LoVo (cell line): ENCODE measurements at regions not wholly inside any gene's neighbourhood (a gene's known extent, or its start where the extent isn't known, plus 50 kb on each side); places are given as distances from the start of the nearest gene placed in this dataset.

Source experiments
- DNase-seq: peaks from one replicate; pipeline ENCODE4 v3.0.0-alpha.2; 2016; ENCODE audit warnings: low spot score

DNA sequence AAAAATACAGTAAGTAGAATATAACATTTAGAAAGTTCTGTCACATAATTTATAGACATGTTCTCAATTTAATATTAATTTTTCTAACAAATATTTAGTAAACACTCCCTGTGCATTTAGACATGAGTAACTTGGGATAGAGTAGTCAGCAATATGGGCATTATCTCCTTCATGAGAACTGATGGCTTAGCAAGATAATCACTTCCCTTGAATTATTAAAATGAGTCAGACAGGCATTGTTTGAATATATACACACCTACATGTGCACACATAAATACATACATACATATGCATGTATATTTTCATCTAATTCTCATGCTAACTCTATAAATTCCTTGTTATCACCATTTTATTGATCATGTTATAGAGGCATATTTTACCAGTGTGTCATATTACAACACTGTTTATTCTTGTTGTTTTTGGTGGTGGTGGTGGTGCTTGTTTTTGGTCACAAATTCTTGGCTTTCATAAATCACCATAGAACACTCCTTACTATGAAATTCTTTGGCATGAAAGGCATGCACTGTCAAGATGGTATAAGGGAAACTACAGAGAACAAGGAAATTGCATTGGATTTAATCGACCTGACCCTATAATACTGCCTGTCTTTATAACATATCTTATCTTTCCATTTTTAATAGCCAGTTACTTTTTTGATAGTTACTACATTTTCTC, 434.5 kb upstream of the MANEA start:
- no peak for DNase-seq

DNA sequence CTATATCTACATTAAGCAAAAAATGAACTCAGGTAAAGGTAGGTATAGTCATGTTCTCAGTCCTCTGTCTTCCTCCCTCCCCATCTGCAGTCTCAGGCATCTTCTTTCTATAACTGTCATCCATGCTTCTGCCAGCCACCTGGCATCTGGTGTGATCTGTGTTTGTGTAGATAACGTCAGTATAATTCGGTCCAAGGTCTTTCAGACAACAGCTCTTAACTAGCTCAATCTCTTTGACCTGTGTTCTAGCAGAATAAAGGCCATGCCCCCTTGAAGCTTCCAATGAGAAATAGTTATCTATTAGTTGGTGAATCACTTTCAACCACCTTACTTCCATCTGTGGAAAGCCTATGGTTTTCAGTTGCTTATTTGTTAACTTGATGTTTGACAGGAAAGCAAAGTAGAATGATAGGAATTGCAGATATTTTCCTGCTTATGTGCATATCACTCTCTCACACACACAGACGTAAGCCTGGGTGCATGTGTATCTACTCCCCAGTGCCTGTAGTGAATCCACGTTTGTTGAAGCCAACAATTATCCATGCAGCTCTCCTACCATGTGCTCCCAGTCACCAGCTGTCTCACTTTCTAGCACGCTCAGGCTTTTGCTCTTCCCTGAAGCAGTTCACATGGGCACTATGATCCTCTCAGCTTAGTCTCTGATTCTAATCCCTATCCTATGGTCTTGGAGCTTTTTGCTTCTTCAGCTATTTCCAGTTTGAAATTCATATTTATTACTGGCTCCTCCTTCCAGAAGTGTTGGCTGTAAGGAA, 433.7 kb upstream of the MANEA start:
- DNase-seq, result no peak

DNA sequence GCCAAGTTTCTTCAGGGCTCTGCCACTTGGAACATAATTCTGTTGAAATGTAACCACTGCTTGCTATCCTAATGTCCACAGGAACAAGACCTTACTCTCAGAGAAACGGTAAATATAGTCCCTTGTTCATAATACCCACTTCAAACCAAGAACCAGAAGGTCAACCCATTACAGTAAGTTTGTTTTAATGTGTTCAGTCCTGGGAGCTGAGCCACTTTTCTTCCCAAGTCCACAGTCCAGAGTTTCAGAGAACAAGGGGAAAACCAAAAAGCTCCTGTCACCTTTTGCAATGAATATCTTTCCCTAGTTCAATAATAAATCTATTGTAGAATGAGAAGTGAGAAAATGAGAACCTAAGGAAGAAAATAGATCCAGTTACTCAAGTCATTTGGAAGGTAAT, 431.9 kb upstream of the MANEA start:
- no peak for DNase-seq

DNA sequence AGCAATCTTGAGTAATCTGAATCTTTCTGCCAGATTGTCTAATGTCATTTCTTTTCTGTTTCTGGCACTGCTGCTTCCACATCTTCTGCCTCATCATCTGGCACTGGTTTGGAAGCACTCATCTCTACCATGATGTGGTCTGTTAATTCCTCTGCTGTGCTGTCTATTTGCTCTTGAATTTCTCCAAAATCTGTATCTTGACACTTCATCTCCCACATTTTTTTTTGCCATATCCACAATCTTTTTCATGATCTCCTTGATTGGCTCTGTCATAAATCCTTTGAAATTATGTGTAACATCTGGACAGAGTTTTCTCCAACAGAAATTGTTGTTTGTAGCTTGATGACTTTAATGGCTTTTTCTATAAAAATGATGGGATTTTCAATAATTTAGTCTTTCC, 417.8 kb upstream of the MANEA start:
- DNase-seq, result no peak

DNA sequence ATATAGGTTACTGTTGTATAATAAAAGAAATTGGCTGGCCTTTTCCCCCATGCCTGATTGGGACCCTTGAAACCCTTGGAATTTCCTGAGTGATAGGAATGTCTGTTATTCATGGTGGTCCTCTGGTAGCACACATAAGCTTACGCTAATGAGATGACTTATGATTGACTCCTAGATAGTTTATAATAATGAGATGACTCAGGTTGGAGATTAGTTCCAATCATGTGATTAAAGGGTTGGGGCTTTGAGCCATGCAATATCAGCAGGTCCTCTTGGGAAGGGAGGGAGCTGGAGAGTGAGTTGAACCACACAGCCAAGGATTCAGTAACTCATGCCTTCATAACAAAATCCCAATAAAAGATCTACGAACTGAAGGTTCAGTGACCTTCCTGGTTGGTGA, 407.6 kb upstream of the MANEA start:
- DNase-seq, result no peak

DNA sequence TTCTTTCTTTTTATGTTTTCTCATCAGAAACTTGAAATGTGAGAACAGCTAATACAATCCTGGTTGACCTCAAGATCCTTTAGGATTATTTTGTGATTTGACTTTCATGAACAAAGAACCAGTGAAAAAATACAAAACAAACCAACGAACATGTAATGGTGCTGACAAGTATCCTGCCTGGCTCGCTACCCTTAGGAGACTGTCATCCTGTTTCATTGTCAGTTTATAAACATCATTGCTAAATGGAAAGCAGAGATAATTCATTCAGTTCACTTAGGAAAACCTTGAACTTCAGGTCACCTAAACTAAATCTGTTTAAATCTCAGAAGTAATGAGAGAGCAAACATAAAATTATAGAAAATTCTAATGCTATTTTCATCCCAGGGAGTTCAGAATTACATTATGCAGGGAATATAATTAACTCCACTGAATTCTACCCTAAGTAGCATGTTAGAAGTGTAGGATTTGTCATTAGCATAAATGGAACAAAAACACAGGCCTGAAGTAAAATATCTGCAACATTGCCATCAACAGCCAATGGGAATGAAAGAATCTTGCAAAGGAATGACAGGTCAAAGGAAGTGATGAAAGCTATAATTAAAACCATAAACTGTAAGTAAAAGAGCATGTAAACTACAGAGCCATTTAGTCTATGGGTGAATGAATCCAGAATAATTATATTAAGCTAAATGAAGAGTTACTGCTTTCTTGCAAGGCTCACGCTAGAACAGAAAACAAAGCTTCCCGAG, 401.2 kb upstream of the MANEA start:
- no peak for DNase-seq

DNA sequence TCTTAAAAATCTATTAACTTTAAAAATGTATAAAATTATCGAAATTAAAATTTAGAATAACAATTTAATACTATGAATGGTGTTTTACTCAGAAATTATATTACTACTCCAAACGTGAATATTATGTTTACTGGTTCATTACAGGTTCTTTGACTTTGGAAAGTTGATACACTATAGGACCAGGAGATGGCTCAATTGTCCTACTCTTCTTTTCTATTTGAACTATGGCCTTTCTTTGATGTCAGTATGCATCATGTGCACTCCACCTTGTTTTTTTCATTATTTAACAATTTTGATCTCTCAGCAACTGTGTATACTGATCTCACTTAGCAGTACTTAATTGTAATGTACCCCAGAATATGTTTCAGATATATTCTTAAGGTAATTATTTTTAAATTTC, 391.5 kb upstream of the MANEA start:
- no peak for DNase-seq

DNA sequence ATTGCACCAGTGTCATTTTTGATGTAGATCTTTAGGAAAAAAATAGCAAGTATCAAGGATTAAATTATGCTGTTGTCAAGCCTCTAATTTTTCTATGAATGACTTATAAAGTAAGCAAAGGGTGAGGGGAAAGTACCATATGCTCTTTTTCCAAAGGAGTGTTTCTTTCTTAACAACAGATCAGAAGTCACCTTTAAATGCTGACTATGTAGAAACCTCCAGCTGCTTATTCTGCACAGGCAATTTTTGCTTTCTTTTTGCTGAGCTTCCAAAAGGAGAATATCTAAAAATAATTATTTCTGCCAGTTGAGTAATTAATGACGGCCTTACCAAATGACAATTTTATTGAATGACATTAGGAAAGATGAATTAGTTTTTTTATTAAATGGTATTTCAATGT, 390.6 kb upstream of the MANEA start:
- DNase-seq, result no peak

DNA sequence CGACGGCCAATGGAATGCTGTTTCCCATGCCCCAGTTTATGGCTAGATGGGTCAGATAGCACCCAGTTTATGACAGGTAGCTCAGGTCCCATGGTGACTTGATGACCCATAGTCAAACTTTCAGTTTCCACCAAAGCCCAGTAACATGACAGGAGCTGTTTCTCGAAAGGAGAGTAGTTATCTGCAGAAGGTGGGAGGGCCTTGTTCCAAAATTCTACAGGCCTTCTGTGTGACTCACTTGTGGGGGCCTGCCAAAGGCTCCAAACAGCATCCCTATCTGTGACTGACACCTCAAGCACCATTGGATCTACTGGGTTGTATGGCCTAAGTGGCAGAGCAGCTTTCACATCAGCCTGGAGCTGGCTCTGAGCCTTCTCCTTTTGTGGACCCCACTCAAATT, 379.7 kb upstream of the MANEA start:
- DNase-seq, result no peak

DNA sequence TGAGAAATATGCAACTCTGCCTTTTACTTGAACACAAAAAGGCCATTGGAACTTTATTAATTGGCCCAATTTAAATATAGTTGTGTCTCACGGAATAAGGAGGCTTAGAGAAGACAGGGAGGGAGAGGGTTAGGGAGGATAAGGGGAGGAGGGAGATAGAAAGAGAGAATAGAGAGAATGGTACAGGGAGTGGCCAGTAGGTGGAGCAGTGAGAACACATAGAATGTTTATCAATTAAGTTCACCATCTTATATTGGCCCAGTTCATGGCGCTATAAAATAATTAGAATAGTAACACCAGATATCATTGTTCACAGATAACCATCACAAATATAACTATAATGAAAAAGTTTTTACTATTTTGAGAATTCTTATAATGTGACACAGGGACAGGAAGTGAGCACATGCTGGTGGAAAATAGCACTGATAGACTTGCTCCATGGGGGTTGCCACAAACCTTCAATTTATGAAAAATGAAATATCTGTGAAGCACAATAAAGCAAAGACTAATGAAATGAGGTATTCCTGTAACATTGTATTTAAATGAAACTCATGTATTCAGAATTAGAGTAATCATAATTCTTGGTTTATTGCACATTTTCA, 374.1 kb upstream of the MANEA start:
- DNase-seq, result peak; percentile 27

DNA sequence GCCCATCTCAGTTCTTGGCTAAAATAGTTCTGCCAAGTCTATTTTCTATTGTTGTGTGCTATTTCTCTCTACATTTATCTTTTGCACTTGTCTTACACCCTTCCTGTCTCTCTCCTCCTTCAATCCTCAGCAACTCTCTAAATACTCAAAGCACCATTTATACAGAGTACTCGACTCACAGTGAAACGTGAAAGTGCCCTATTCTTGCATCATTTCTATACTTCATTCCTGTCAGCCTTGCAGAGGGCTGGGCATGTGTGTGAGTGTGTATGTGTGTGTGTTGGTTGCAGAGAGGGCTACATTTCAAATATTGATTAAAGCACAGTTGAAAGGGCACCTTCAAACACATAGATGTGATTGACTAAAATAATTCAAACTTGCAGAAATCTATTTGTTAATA, 373.2 kb upstream of the MANEA start:
- DNase-seq, result no peak

DNA sequence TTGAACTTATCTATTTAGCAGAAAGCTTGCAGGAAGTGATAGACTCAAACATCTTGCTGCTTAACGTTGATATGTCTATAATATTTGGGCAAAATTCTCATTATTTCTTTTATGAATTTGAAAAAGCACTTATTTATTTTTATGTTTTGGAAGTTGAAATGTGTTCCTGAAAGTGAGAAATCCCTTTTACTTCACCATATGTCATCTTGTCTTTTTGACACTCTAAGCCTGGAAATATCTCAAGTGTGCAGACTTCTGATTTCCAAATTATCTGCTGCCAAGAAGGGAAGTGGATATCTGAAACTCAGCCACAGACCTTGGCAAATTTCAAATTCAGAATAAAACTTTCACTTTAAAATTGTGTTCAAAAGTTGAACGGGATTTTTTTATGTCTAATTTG, 368.7 kb upstream of the MANEA start:
- DNase-seq, result no peak

DNA sequence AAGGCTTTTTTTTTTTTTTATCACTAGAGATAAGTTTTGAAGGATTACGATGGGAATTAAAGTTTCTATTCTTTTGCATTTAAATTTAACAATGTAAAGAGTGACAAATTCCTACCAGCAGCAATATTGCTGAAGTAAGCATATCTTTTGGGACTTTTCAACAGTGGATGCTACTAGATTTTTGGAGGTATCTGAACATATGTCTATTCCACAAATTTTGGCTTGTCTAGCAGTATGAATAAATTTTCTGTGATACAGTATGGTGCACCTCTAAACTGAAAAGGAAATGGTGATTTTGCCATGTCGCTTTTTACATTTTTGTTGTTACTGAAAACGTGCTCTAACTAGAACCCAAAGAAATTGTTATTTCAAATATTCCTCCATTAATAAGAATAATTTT, 368.3 kb upstream of the MANEA start:
- DNase-seq, result no peak

DNA sequence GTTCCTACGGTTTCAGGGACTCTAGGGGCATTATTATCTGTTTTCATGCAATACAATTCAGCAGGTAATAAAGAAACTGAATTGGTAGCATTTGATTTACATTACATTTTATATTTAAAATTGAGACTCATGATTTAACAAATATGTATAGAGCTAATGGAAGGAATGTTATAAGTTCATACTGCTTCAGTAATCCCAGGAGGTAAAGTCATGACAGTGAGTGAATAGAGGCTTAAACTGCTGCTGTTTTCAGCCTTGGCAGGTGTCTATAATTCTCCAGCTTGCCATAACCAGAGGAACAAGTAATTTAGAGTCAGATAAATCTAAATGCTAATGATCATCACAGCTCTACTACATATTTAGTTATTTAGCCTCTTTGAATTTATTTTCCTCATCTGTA, 360.8 kb upstream of the MANEA start:
- no peak for DNase-seq

DNA sequence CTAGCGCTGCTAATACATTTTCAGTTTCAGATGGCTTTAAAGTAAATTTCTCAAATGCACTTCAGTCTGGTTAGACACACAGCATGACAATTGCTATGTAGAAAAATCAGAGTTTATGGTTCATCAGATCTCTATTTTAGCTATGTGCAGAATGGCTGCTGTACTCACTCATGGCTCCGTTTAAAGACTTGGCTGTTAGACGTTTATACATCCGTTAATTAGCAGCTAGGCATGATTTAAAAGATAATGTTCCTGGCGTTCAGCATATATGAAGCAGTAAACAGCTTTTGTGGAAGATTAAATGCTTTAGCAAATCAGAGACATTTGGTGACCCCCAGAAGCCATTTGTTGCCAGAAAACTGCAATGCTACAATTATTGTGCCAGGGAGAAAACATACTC, 350.0 kb upstream of the MANEA start:
- no peak for DNase-seq

DNA sequence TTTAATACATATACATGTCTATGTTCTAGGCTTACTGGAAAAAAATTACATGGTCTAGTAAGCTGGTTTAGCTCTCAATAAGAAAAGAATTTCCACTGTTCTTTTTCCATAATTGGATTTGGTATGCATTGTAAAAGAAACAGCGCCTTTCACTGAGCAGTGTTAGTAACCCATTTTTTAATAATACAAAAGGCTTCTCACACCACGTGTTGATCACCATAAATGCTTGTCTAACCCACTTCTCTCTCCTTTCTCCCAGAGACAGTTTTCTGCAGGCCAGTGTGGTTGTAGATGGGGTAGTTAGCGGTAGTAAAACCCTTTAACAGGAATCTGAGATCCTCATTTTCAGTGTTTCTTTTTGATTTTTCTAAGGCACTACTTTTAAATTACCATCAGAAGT, 348.7 kb upstream of the MANEA start:
- no peak for DNase-seq

DNA sequence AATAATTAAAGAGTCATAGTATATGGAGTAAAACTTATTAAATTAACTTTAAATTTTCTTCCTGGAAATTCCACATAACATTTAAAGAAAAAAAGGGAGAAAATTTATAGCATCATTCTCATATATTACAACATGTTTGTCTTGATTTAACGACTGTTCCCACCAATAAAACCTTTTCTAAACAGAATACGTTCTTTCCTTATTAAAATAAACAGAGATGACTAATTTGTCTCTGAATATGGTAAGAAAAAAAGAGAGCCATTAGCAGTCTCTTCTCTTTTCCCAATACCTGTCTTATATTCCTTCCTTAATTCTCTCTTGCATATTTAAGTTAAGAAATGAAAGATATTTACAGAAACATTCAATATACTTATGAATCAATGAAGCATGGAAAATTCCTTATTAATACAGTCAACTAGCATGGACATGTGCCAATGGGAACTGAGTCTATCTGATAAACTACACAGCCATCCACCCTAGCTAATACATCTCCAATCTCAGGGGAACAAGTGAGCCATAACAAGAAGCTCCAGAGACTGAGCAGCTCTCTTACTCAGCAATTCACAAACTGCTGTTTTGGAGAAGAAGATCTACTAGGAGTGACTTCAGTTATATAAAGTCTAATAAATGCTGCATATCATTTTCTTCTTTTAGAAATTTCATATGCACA, 347.1 kb upstream of the MANEA start:
- DNase-seq, result no peak

DNA sequence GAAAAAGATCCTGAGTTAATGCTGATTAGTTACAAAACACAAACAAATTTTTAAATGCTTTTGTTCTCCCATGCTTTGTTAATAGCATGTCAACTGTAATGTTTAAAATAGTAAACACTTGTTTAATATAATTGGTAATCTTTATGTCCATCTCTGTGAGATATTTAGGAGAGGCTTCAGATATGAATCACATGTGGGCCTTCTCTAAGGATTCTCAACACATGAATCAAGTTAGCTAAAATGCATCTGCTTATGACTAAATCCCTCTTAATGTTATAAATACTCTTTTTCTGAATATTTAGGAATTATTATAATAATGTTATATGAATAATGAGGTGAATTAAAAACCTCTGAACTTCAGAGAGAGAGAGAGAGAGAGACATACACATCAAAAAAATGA, 345.9 kb upstream of the MANEA start:
- no peak for DNase-seq

DNA sequence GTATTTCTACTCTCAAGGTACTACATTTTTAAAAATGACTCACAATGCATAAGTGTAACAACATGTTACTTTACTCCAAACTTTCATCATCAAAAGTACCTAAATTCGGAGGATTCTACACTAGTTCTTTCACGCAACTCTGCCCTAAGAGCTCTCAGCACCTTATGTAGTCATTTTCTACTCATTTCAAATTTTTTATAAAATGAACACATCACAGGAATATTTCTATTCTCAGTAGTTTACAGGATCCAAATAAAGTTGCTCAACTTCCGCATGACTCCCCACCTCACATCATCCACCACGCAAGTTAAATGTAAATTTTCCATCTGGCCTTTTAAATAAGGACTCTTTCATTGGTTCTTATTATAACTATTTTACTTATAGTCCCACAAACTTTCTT, 344.9 kb upstream of the MANEA start:
- DNase-seq, result no peak

DNA sequence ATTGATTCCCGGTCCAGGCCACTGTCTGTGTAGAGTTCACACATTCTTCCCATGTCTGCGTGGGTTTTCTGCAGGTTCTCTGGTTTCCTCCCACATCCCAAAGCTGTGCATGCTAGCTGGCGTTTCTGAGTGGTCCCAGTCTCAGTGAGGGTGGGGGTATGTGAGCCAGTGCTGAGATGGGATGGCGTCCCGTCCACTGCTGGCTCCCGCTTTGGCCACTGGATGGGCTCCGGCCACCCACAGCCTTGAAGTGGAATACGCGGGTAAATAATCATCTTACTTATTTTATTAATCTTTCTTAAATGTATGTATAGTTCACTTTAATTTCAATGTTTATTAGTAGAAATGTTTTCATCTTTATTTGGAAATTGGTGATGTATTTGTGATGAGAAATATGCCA, 343.5 kb upstream of the MANEA start:
- no peak for DNase-seq

DNA sequence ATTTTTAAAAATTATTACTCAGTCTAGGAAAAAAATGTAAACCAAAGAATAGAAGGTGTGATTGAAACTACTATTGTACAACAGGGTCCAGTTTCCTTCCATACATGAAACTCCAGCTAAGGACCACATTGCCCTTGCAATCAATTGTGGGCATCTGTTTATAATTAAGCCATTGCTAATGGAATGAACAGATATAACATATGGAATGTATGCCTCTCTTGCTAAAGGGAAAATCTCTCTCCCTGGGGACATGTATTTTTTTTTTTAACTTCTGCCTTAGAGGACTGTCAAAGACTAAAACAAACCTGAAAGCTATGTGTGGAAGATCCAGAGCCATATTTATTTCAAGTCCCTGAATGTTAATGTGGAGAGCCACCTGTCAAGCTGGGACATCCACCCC, 336.8 kb upstream of the MANEA start:
- no peak for DNase-seq

DNA sequence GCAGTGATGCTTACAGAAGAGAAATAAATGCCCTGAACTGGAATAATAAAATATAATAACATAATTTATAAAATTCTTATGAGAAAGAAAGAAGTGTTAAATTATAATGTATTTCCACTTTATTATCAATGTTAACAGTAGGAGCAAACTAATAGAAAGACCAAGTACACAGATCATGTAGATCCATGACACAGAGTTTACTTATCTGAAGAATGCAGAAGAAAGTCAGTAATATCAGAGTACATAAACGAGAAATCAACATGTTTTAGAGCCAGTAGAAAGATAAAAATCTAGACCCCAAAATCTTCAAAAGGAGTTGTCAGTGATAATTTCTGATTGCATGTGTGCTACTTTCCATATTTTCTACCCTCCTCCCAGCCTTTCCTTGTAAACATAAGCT, 334.8 kb upstream of the MANEA start:
- DNase-seq, result no peak
